ENCODE measurements at regions not wholly inside any gene's neighbourhood (a gene's known extent, or its start where the extent isn't known, plus 50 kb on each side); places are given as distances from the start of the nearest gene placed in this dataset.

DNA sequence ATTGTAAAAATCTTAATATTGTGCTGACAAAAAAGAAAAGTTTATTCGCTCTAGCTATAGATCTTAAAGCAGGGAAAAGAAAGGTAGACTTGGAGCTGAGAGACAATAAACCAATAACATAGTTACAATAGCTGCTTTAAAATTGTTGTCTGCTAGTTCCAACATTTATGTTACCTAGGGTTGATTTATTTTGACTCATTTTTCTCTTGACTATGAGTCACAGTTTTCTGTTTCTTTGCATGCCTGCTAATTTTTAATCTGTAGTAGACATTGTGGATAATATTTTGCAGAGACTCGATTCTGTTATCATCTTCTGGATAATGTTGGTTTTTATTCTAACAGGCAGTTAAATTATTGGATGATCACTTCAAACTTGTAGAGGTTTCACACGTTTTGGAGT is 83.1 kb upstream of the TRPC6 start:
- Histone ChIP-seq H3K9me3 (peaks cover 0 to 1% (median 0%) of the 10 kb centered on the region in 4 donors), H3K4me3 (no peak overlapping the region), H3K27ac (replicated peaks in 1 of 4) (no peak overlapping the region), H3K36me3 (no peaks in the 10 kb centered on the region), H3K27me3 (no peaks in the 10 kb centered on the region), H3K4me1 (peaks cover 0 to 5% (median 3%) of the 10 kb centered on the region in 4 donors)
- WGBS = 69% methylated on average over 3 of the region's 3 CpGs
- intact Hi-C loops (cut with DNase I) = no loop called here
- TF ChIP-seq EP300 (IDR thresholded peaks at IDR 0.05) (no peak), POLR2A (IDR thresholded peaks at IDR 0.05; ENCODE audit: low read depth) (no peak), POLR2AphosphoS5 (IDR thresholded peaks at IDR 0.05) (no peak)
- TF ChIP-seq, protein P1, sequence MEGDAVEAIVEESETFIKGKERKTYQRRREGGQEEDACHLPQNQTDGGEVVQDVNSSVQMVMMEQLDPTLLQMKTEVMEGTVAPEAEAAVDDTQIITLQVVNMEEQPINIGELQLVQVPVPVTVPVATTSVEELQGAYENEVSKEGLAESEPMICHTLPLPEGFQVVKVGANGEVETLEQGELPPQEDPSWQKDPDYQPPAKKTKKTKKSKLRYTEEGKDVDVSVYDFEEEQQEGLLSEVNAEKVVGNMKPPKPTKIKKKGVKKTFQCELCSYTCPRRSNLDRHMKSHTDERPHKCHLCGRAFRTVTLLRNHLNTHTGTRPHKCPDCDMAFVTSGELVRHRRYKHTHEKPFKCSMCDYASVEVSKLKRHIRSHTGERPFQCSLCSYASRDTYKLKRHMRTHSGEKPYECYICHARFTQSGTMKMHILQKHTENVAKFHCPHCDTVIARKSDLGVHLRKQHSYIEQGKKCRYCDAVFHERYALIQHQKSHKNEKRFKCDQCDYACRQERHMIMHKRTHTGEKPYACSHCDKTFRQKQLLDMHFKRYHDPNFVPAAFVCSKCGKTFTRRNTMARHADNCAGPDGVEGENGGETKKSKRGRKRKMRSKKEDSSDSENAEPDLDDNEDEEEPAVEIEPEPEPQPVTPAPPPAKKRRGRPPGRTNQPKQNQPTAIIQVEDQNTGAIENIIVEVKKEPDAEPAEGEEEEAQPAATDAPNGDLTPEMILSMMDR (IDR thresholded peaks at IDR 0.05) = no peak
- no peak for DNase-seq (ENCODE audit: extremely low spot score)

DNA sequence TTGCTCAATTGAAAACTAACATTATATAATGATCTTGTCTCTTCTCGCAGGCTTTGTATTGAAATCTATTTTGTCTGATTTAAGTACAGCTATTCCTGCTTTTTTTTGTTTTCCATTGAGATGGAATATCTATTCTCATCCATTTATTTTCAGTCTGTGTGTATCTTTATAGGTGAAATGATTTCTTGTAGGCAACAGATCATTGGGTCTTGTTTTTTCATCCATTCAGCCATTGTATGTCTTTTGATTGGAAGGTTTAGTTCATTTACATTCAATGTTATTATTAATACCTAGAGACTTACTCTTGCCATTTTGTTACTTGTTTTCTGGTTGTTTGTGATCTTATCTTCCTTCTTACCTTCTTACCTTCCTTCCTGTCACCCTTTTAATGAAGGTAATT is 77.8 kb upstream of the TRPC6 start:
- no peaks in the 10 kb centered on the region for H3K4me1 ChIP-seq
- no peaks in the 10 kb centered on the region for H3K36me3 ChIP-seq
- no peaks in the 10 kb centered on the region for H3K27me3 ChIP-seq
- H3K4me3 ChIP-seq = no peak overlapping the region
- WGBS = 0% methylated on average over 1 of the region's 1 CpG
- no peak for DNase-seq (ENCODE audit: extremely low spot score)
- TF ChIP-seq POLR2A (IDR thresholded peaks at IDR 0.05; ENCODE audit: low read depth) = no peak
- TF ChIP-seq EP300 (IDR thresholded peaks at IDR 0.05) = no peak
- TF ChIP-seq POLR2AphosphoS5 (IDR thresholded peaks at IDR 0.05) = no peak
- peaks cover 0 to 8% (median 0%) of the 10 kb centered on the region in 4 donors for H3K9me3 ChIP-seq
- H3K27ac ChIP-seq (replicated peaks in 1 of 4) = no peak overlapping the region
- intact Hi-C loops (cut with DNase I) = no loop called here
